ENCODE measurements at regions not wholly inside any gene's neighbourhood (a gene's known extent, or its start where the extent isn't known, plus 50 kb on each side); places are given as distances from the start of the nearest gene placed in this dataset.

GRCh38 chr12:131573631-131574394 lies 137.1 kb upstream of the SFSWAP start:
- TF ChIP-seq BHLHE40 (IDR thresholded peaks at IDR 0.05; ENCODE audit: low read depth, low read length): no peak
- TF ChIP-seq FOS (IDR thresholded peaks at IDR 0.05; ENCODE audit: low read depth, low read length): no peak
- no peak for TF ChIP-seq POLR2A (IDR thresholded peaks at IDR 0.05; ENCODE audit: low read depth, low read length)
- no peak for TF ChIP-seq CTCF (conservative IDR thresholded peaks at IDR 0.05; ENCODE audit: low read depth, low read length)
- TF ChIP-seq MAZ (IDR thresholded peaks at IDR 0.05; ENCODE audit: borderline replicate concordance, low read depth, low read length): no peak
- H2AFZ ChIP-seq (replicated peaks; ENCODE audit: low read length, poor library complexity): no peak overlapping the region
- no peaks in the 10 kb centered on the region for H3K79me1 ChIP-seq (ENCODE audit: low read depth in 1 of 2, low read length in 2 of 2)
- H3K36me3 ChIP-seq (ENCODE audit: control insufficient read depth, insufficient read depth, low read length): no peaks in the 10 kb centered on the region
- intact Hi-C loops (cut with micrococcal nuclease) (no loop called here), in situ Hi-C loops (cut with MboI; ENCODE audit: low sequenced_read_pairs) (no loop called here), dilution Hi-C loops (cut with HindIII; ENCODE audit: low sequenced_read_pairs, unreplicated experiment) (no loop called here)
- no peak overlapping the region for H3K4ac ChIP-seq (ENCODE audit: low read depth, low read length)
- H4K8ac ChIP-seq (ENCODE audit: low read depth in 2 of 2, low read length in 2 of 2): no peak overlapping the region
- no peak overlapping the region for H3K23ac ChIP-seq (ENCODE audit: low read depth, low read length)
- ChIA-PET CTCF (no interaction called here), POLR2A (ENCODE audit: unreplicated experiment) (no interaction called here)
- H3K9me1 ChIP-seq (ENCODE audit: insufficient read depth, low read length): no peaks in the 10 kb centered on the region
- no peak overlapping the region for H3K18ac ChIP-seq (ENCODE audit: low read depth, low read length)
- H3K9me3 ChIP-seq (ENCODE audit: control insufficient read depth, insufficient read depth, low read length): peaks cover 19% of the 10 kb centered on the region; the same call in 1 of the 2 replicates
- H4K5ac ChIP-seq (ENCODE audit: low read depth, low read length): no peak overlapping the region
- no peak overlapping the region for H3K27ac ChIP-seq (ENCODE audit: insufficient read depth, low read length)
- no peaks in the 10 kb centered on the region for H3K4me1 ChIP-seq (ENCODE audit: control insufficient read depth, insufficient read depth, low read length)
- H3K27me3 ChIP-seq (ENCODE audit: control insufficient read depth, insufficient read depth, low read length): no peaks in the 10 kb centered on the region
- H2AK5ac ChIP-seq (ENCODE audit: low read depth, low read length): no peak overlapping the region
- BruUV-seq (replicated peaks): no TSS peak
- DNase-seq (no peak), ATAC-seq (ENCODE audit: low read depth) (no peak)
- H3K14ac ChIP-seq (replicated peaks; ENCODE audit: low read depth, low read length): no peak overlapping the region
- no peaks in the 10 kb centered on the region for H4K20me1 ChIP-seq (ENCODE audit: insufficient read depth, low read length)
- no peak overlapping the region for H3K9ac ChIP-seq (ENCODE audit: low read depth, low read length)
- no peak overlapping the region for H2BK15ac ChIP-seq (ENCODE audit: low read depth, low read length)
- H3K56ac ChIP-seq (ENCODE audit: extremely low read depth, insufficient read depth, low read length): no peak overlapping the region
- no peak overlapping the region for H3K4me3 ChIP-seq (ENCODE audit: insufficient read depth, low read depth, low read length)
- H4K91ac ChIP-seq (ENCODE audit: insufficient read depth, low read depth, low read length): no peak overlapping the region
- no peak overlapping the region for H3K4me2 ChIP-seq (ENCODE audit: low read depth, low read length)
- no peak overlapping the region for H2BK5ac ChIP-seq (ENCODE audit: low read depth, low read length, poor library complexity, severe bottlenecking)
- WGBS, 2 experiments (ENCODE audit: extremely low coverage in 2 of 2, insufficient read length in 1 of 2): 37% methylated on average over 12 of the region's 26 CpGs; no CpG with 5 or more reads in 1 of the 2 experiments
- no peak overlapping the region for H2BK20ac ChIP-seq (ENCODE audit: low read depth, low read length)
- no peak overlapping the region for H2AK9ac ChIP-seq (replicated peaks; ENCODE audit: low read depth, low read length, poor library complexity)
- no peak overlapping the region for H2BK120ac ChIP-seq (ENCODE audit: low read depth, low read length)

Data from IMR-90 (cell line).